Large intestine (tissue), 3 donors: ENCODE measurements at regions not wholly inside any gene's neighbourhood (a gene's known extent, or its start where the extent isn't known, plus 50 kb on each side); places are given as distances from the start of the nearest gene placed in this dataset.

Experiments used
- DNase-seq, 2 donors: peaks; one replicate each; pipeline versions ENCODE4 v3.0.0 to v3.0.0-alpha.2; 2013
- H3K27ac ChIP-seq: one replicate; pipeline ENCODE4 v1.5.1; 2013; ENCODE audit warnings: low read length
- H3K27me3 ChIP-seq: 2 replicates; pipeline ENCODE4 v1.6.1; 2013; ENCODE audit warnings: low read length; ENCODE audit not compliant: control insufficient read depth, insufficient read depth
- H3K36me3 ChIP-seq: 2 replicates; pipeline ENCODE4 v1.6.1; 2013; ENCODE audit warnings: low read length; ENCODE audit not compliant: control insufficient read depth, insufficient read depth
- H3K4me1 ChIP-seq: one replicate; pipeline ENCODE4 v1.6.1; 2013; ENCODE audit warnings: low read length; ENCODE audit not compliant: control insufficient read depth, insufficient read depth
- H3K4me3 ChIP-seq: one replicate; pipeline ENCODE4 v1.5.1; 2013; ENCODE audit warnings: low read length
- H3K9me3 ChIP-seq: one replicate; pipeline ENCODE4 v1.6.1; 2013; ENCODE audit warnings: mild to moderate bottlenecking, low read depth, low read length, moderate library complexity; ENCODE audit not compliant: control insufficient read depth
- WGBS: methylation state at CpG from one replicate; pipeline ENCODE4 v1.1.5; 2013; ENCODE audit warnings: low lambda C conversion rate; ENCODE audit not compliant: insufficient coverage; 5-methylcytosine and 5-hydroxymethylcytosine counted together

DNA sequence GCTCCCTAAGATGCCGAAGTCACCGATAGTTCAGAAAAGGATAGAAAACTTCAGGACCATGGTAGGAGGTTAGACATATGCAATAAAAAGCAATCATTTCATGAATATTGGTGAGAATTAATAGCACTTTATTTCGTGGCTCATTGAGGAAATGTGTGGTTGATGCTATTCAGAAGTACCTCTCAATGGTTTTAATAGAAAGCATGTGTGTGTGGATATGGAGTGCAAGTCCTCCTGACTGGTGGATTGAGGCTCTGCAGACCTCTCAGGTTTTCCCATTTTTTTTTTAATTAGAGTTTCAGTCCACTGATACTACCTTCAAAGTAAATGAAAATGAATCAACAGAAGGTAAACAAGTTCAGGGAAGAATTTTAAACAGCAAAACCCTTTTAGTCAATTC is 384.3 kb upstream of the RARB start:
- Histone ChIP-seq H3K4me1 (no peaks in the 10 kb centered on the region), H3K9me3 (no peaks in the 10 kb centered on the region), H3K27ac (no peak overlapping the region), H3K36me3 (no peaks in the 10 kb centered on the region), H3K4me3 (no peak overlapping the region), H3K27me3 (no peaks in the 10 kb centered on the region)
- DNase-seq = no peak
- WGBS = 100% methylated on average over 2 of the region's 3 CpGs

DNA sequence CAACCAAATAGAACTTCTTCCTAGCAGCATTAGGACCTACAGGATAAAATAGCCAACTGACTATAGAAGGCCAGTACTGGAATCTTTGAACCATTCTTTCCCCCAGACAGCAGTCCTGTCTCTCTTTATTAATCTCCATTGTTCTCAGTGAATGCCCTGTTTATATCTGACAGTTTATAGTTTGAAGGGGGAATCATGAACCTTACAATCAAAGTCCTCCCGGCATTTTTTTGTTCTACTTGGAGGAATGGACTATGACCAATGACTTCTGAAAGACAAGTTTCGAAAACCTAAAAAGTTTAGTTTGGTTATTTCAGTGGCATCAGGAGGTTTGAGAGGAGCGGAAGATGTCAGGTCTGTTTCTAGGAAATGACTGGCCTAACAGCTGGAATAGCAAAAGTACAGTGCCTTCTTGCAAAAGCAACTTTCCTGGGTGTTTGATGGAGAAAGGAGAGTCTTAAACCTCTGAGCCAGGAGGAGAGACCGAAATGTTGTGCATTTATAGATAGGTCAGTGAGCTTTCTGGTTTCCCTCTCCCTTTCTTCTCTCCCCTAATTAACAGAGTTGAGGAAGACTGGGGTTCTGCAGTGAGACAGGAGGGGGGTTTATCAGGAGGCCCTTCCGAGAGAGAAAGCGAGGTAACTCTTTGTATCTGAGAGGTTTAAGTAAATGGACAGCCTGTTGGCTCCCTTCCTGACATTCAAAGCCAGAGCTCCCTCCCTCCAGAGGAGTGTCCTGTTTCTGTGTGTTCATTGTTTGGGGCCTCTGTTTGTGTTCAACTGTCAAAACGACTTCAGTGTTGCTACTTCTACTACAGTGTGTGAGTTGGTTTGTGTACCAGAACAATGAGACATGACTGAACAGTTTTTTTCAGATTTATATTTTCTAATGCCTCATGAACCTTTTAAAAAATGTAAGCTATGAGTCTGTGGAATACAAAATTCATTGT is 383.0 kb upstream of the RARB start:
- Histone ChIP-seq H3K4me3 (no peak overlapping the region), H3K36me3 (no peaks in the 10 kb centered on the region), H3K27ac (no peak overlapping the region), H3K4me1 (no peaks in the 10 kb centered on the region), H3K27me3 (no peaks in the 10 kb centered on the region), H3K9me3 (no peaks in the 10 kb centered on the region)
- WGBS = no CpG with 5 or more reads among the region's 7 CpGs
- DNase-seq = no peak

DNA sequence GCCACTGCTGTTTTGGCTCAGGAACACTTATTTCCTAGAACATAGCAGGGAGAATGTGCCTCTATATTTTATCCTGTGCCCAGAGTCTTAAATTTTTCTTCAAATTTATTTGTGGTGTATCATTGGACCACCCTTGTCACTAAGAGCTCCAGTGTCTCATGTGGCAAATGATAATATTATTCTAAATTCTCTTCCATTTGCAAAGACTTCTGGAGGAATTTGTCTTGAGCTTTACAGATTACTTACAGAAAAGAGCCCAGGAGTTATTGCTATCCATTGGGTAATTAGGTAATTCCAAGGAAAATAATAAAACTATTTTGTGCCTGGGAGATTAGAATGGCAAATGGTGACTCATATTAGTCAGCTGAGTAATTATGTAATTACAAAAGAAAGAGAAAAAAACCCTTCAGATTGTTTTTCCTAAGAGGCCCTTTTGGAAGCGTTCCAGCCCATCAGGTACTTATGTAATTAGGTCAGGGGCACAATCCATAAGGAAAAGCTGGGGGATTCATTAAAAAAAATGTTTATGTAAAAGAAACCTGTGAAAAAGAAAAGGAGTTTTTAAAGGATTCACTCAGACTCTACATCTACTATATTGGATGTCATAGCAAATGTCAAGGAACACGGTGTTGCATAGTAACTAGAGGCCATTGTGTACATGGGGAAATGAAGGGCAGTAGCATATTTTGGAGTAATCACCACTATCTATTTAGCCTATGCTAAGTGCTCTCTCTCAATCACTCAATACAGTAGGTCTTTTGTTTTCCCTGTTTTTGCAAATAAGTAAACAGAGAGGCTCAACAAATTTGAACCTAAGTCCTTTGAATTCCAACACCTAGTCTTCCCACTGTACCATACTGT is 380.9 kb upstream of the RARB start:
- WGBS = 57% methylated on average over 1 of the region's 2 CpGs
- peak; percentile 8 to 62 for DNase-seq
- Histone ChIP-seq H3K36me3 (no peaks in the 10 kb centered on the region), H3K27me3 (no peaks in the 10 kb centered on the region), H3K4me1 (no peaks in the 10 kb centered on the region), H3K9me3 (no peaks in the 10 kb centered on the region), H3K4me3 (no peak overlapping the region), H3K27ac (no peak overlapping the region)

DNA sequence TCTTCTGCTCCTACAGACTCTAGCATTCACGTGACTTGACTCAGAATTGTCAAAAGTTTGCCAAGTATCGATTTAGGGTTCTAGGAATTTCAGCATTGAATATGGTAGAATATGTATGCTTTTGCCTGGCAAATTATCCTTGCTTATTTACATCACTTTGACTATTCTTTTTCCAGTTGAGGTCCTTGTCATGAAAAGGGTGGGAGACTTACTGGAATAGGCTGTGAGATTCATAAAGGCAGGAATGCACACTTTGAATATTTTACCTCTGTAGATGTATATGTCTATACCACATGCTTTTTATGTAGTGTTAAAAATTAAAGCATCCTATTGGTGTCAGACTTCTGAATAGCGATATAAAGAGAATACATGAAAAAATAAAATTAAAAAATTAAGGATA is 378.8 kb upstream of the RARB start:
- Histone ChIP-seq H3K27me3 (no peaks in the 10 kb centered on the region), H3K9me3 (no peaks in the 10 kb centered on the region), H3K36me3 (no peaks in the 10 kb centered on the region), H3K4me1 (no peaks in the 10 kb centered on the region), H3K4me3 (no peak overlapping the region), H3K27ac (no peak overlapping the region)
- WGBS = 100% methylated on average over 1 of the region's 3 CpGs
- no peak for DNase-seq

DNA sequence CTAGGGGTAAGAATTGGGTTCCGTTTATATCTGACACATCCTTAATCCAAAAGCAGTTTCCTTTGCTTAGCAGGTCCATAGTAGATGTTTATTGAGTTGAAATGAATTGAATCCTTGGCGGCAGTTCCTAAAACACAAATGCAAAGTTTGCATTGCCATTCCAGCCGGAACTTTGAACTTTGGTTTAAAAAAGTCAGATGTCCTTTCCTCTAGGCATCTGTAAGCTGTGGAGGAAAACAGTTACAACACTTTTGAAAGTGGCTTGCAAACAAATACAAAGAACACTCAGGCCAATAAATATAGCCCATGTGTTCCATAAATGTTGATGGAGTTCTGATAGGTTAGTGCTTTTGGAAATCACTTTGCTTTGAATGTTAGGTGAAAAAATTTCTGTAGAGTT is 374.7 kb upstream of the RARB start:
- Histone ChIP-seq H3K36me3 (no peaks in the 10 kb centered on the region), H3K27ac (no peak overlapping the region), H3K4me1 (no peaks in the 10 kb centered on the region), H3K27me3 (no peaks in the 10 kb centered on the region), H3K4me3 (no peak overlapping the region), H3K9me3 (no peaks in the 10 kb centered on the region)
- no CpG with 5 or more reads among the region's 3 CpGs for WGBS
- DNase-seq = no peak

DNA sequence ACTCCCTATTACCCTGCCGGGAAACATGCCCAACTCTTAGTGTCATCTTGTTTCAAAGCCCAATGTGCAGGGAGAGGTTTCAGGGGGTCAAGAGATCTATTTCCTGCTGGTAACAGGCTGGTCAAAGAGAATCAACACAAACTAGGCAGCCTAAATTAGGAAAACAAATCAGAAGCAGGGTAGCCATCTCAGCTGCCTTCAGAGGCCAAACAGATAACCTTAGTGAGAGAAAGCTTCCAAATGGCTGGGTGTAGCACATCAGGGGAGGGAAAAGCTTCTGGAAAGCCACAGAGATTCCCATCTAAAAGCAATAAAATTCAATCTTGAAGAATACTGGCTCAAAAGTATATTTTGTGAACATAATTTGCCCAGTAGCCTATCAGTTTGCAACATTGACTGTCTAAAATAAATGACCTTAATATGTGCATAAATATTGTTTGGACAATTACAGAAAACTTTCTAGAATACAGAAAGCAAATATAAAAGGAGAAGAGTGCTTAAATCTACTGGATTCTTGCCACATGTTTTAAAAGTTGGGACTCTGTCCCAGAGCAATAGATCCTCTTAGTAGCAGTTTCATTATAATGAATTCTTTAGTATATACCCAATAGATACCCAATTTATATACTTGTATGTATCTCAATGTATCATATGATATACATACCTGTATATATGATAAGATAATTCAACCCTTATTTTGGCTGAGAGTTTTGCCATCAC is 371.9 kb upstream of the RARB start:
- Histone ChIP-seq H3K27ac (no peak overlapping the region), H3K27me3 (no peaks in the 10 kb centered on the region), H3K4me3 (no peak overlapping the region), H3K4me1 (no peaks in the 10 kb centered on the region), H3K36me3 (no peaks in the 10 kb centered on the region), H3K9me3 (no peaks in the 10 kb centered on the region)
- no peak for DNase-seq
- no CpG with 5 or more reads among the region's 1 CpG for WGBS

DNA sequence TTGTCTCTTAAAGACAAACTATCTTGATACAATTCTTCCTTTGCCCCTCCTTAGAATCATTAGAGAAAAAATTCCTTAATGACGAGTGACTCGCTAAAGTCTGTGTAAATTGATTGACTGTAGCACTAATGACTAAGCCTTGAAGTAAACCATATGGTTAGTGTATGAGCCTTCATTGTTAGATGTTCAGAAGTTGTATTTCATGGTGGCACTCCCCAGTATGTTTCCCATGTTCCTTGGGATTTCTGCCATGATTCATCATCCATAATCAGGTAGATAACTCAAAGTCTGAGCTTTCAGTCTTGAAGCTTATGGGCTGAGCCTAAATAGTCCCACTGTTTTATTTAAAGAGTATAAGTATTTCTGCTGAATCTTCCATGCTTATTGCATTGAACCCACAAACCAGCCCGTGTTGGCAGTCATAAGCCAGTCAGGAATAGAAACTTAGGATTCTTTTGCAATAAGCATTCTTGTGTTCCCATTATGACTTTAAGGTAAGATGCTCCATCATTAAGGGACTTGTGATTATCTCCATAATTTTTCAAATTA is 371.2 kb upstream of the RARB start:
- no peak for DNase-seq
- 100% methylated on average over 1 of the region's 3 CpGs for WGBS
- Histone ChIP-seq H3K27me3 (no peaks in the 10 kb centered on the region), H3K27ac (no peak overlapping the region), H3K4me3 (no peak overlapping the region), H3K4me1 (no peaks in the 10 kb centered on the region), H3K9me3 (no peaks in the 10 kb centered on the region), H3K36me3 (no peaks in the 10 kb centered on the region)

DNA sequence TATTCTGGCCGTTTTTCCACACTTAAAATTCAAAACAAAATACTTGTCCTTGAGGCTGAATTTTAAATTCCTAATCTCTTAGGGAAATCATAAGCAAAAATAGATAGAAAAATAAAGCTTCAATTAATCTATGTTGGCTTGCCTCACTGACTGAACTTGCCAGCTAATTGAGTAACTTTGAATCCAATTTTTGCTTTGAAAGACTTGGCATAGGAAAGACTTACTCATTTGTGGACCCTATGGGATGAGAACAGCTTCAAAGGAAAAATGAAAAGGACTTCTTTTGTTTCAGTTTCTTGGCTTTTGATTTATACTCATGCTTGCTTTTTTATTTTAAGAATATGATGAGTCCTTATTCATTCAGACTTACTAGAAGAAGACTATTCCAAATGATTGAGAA is 370.7 kb upstream of the RARB start:
- no peak overlapping the region for H3K27ac ChIP-seq
- H3K4me3 ChIP-seq = no peak overlapping the region
- WGBS = 100% methylated on average over 1 of the region's 1 CpG
- DNase-seq = no peak
- no peaks in the 10 kb centered on the region for H3K4me1 ChIP-seq
- H3K27me3 ChIP-seq = no peaks in the 10 kb centered on the region
- H3K36me3 ChIP-seq = no peaks in the 10 kb centered on the region
- no peaks in the 10 kb centered on the region for H3K9me3 ChIP-seq

DNA sequence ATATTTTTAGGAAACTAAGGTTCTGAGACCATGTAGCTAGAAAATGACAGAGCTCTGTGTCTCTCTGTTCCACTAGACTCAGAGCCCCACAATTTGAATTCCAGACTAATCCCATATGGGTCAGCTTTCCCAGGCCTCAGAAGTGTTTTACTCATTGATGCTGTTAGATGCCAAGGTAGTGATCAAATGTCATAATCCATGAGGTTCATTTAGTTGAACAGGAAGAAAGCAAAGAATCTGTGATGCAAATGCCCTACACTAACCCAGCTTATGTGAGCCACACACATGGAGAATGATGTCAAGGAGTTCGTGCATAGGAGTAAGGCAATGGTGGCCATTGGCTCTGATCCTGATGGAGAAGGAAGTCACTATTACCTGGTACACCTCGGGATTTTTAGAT is 363.4 kb upstream of the RARB start:
- H3K9me3 ChIP-seq = no peaks in the 10 kb centered on the region
- H3K36me3 ChIP-seq = no peaks in the 10 kb centered on the region
- no peak overlapping the region for H3K4me3 ChIP-seq
- WGBS = 81% methylated on average over 2 of the region's 2 CpGs
- no peaks in the 10 kb centered on the region for H3K27me3 ChIP-seq
- H3K4me1 ChIP-seq = no peaks in the 10 kb centered on the region
- H3K27ac ChIP-seq = no peak overlapping the region
- no peak for DNase-seq

DNA sequence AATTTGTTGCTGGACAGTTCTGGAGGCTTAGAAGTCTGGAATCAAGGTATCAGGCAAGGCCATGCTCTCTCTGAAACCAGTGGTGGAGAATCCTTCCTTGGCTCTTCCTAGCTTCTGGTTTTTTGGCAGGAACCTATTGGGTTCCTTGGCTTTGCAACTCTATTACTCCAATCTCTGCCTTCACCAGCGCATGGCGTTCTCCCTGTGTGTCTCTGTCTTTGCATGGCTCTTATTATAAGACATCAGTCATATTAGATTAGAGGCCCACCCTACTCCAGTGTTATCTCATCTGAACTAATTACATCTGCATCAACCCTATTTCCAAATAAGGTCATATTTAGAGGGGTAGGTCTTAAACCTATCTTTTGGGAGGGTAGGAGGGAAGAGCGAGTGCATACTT is 358.1 kb upstream of the RARB start:
- Histone ChIP-seq H3K4me3 (no peak overlapping the region), H3K27ac (no peak overlapping the region), H3K27me3 (no peaks in the 10 kb centered on the region), H3K4me1 (no peaks in the 10 kb centered on the region), H3K36me3 (no peaks in the 10 kb centered on the region), H3K9me3 (no peaks in the 10 kb centered on the region)
- no CpG with 5 or more reads among the region's 3 CpGs for WGBS
- no peak for DNase-seq
